HEK293 (cell line): ENCODE measurements at regions not wholly inside any gene's neighbourhood (a gene's known extent, or its start where the extent isn't known, plus 50 kb on each side); places are given as distances from the start of the nearest gene placed in this dataset.

ENCODE experiments used
- CTCF ChIA-PET: fragments of 350-600 bp; formaldehyde crosslinking; extraction: SDS; loops from one replicate; lab custom pipeline; 2021; ENCODE audit warnings: antibody characterized with exemption; lab: Yijun Ruan, JAX
- POLR2A ChIA-PET: fragments of 300-600 bp; formaldehyde crosslinking; extraction: SDS; loops from one replicate; lab custom pipeline; 2020; ENCODE audit warnings: antibody characterized with exemption, inconsistent platforms; lab: Yijun Ruan, JAX
- H3K27ac ChIP-seq: fragments of 200-500 bp; sonication (Bioruptor generic); 2 replicates; pipeline ENCODE4 v1.5.1; 2014; ENCODE audit warnings: low read depth, low read length, control low read depth, inconsistent platforms; ENCODE audit errors: extremely low read depth
- H3K36me3 ChIP-seq, 2 experiments: fragments of 200-500 bp in 1 of 2; sonication (Bioruptor generic) in 1 of 2; 1 replicate in 1 of 2; 2 replicates in 1 of 2; pipeline ENCODE4 v1.5.1; 2014 to 2017; ENCODE audit warnings: inconsistent platforms in 2 of 2, low read length in 2 of 2; ENCODE audit not compliant: control insufficient read depth in 2 of 2, insufficient read depth in 1 of 2
- H3K4me1 ChIP-seq: fragments of 200-500 bp; sonication (Bioruptor generic); 2 replicates; pipeline ENCODE4 v1.5.1; 2014; ENCODE audit warnings: mild to moderate bottlenecking, low read length, inconsistent platforms; ENCODE audit not compliant: control insufficient read depth, insufficient read depth
- H3K4me3 ChIP-seq: 2 replicates; pipeline ENCODE4 v1.5.1; 2011; ENCODE audit warnings: low read depth, mild to moderate bottlenecking, control low read depth, low read length, moderate library complexity
- H3K9me3 ChIP-seq: fragments of 200-500 bp; sonication (Bioruptor generic); 2 replicates; pipeline ENCODE4 v1.5.1; 2014; ENCODE audit warnings: low read depth, low read length, inconsistent platforms; ENCODE audit not compliant: control insufficient read depth, insufficient read depth
- BCL11A ChIP-seq: fragments of 450-650 bp; formaldehyde crosslinking; IDR thresholded peaks from 2 replicates; pipeline ENCODE4 v1.5.1; 2016; ENCODE audit warnings: low read depth, missing biosample characterization, missing genetic modification characterization
- SP7 ChIP-seq: fragments of 450-650 bp; formaldehyde crosslinking; IDR thresholded peaks from 2 replicates; pipeline ENCODE4 v1.5.1; 2016; ENCODE audit warnings: missing biosample characterization, missing genetic modification characterization
- YY1 ChIP-seq: fragments of 450-650 bp; formaldehyde crosslinking; IDR thresholded peaks from 2 replicates; pipeline ENCODE4 v1.5.1; 2018; ENCODE audit warnings: missing biosample characterization, missing genetic modification characterization
- ZBTB20 ChIP-seq: fragments of 450-650 bp; formaldehyde crosslinking; IDR thresholded peaks from 2 replicates; pipeline ENCODE4 v1.5.1; 2016; ENCODE audit warnings: missing biosample characterization, missing genetic modification characterization
- ZBTB48 ChIP-seq: fragments of 450-650 bp; formaldehyde crosslinking; IDR thresholded peaks from 2 replicates; pipeline ENCODE4 v1.5.1; 2016; ENCODE audit warnings: missing biosample characterization, missing genetic modification characterization
- ZFP3 ChIP-seq: fragments of 450-650 bp; formaldehyde crosslinking; IDR thresholded peaks from 2 replicates; pipeline ENCODE4 v1.5.1; 2016; ENCODE audit warnings: low read depth, missing biosample characterization, missing genetic modification characterization
- ZNF148 ChIP-seq: fragments of 450-650 bp; formaldehyde crosslinking; IDR thresholded peaks from 2 replicates; pipeline ENCODE4 v1.5.0; 2017; ENCODE audit warnings: missing biosample characterization, missing genetic modification characterization, borderline replicate concordance
- ZNF157 ChIP-seq: fragments of 450-650 bp; formaldehyde crosslinking; IDR thresholded peaks from 2 replicates; pipeline ENCODE4 v1.5.1; 2016; ENCODE audit warnings: missing biosample characterization, missing genetic modification characterization
- ZNF214 ChIP-seq: fragments of 450-650 bp; formaldehyde crosslinking; IDR thresholded peaks from 2 replicates; pipeline ENCODE4 v1.5.1; 2017; ENCODE audit warnings: missing biosample characterization, mild to moderate bottlenecking, missing genetic modification characterization, borderline replicate concordance
- ZNF23 ChIP-seq: fragments of 450-650 bp; formaldehyde crosslinking; IDR thresholded peaks from 2 replicates; pipeline ENCODE4 v1.5.1; 2016; ENCODE audit warnings: missing biosample characterization, missing genetic modification characterization, borderline replicate concordance
- ZNF239 ChIP-seq: fragments of 450-650 bp; formaldehyde crosslinking; IDR thresholded peaks from 2 replicates; pipeline ENCODE4 v1.5.1; 2016; ENCODE audit warnings: missing biosample characterization, missing genetic modification characterization
- ZNF26 ChIP-seq: fragments of 450-650 bp; formaldehyde crosslinking; IDR thresholded peaks from 2 replicates; pipeline ENCODE4 v1.5.1; 2016; ENCODE audit warnings: missing biosample characterization, missing genetic modification characterization
- ZNF280C ChIP-seq: fragments of 450-650 bp; formaldehyde crosslinking; IDR thresholded peaks from 2 replicates; pipeline ENCODE4 v1.5.1; 2016; ENCODE audit warnings: missing biosample characterization, missing genetic modification characterization
- ZNF555 ChIP-seq: fragments of 450-650 bp; formaldehyde crosslinking; conservative IDR thresholded peaks from 2 replicates; pipeline ENCODE4 v1.5.1; 2017; ENCODE audit warnings: missing biosample characterization, mild to moderate bottlenecking, missing genetic modification characterization, inconsistent platforms
- ZNF558 ChIP-seq: fragments of 450-650 bp; formaldehyde crosslinking; IDR thresholded peaks from 2 replicates; pipeline ENCODE4 v1.5.1; 2016; ENCODE audit warnings: missing biosample characterization, missing genetic modification characterization
- ZNF580 ChIP-seq: fragments of 450-650 bp; formaldehyde crosslinking; IDR thresholded peaks from 2 replicates; pipeline ENCODE4 v1.5.1; 2016; ENCODE audit warnings: missing biosample characterization, missing genetic modification characterization
- ZNF660 ChIP-seq: fragments of 450-650 bp; IDR thresholded peaks from 2 replicates; pipeline ENCODE4 v1.5.1; 2018; ENCODE audit warnings: missing biosample characterization, mild to moderate bottlenecking, missing genetic modification characterization
- ZNF701 ChIP-seq: fragments of 450-650 bp; formaldehyde crosslinking; IDR thresholded peaks from 2 replicates; pipeline ENCODE4 v1.5.1; 2016; ENCODE audit warnings: missing biosample characterization, missing genetic modification characterization
- ZNF785 ChIP-seq: fragments of 450-650 bp; formaldehyde crosslinking; IDR thresholded peaks from 2 replicates; pipeline ENCODE4 v1.5.1; 2016; ENCODE audit warnings: missing biosample characterization, missing genetic modification characterization

- no peak overlapping the region for H3K27ac ChIP-seq
- CTCF ChIA-PET, result no interaction called here
- H3K4me3 ChIP-seq, result no peak overlapping the region
- no peaks in the 10 kb centered on the region for H3K9me3 ChIP-seq
- no peaks in the 10 kb centered on the region for H3K4me1 ChIP-seq
- TF ChIP-seq ZBTB48 (tag by site-specific recombination) (no peak), ZNF157 (tag by site-specific recombination) (no peak), ZNF558 (tag by site-specific recombination) (no peak), ZNF785 (no peak), ZNF23 (tag by site-specific recombination) (no peak), ZNF214 (tag by site-specific recombination) (no peak), ZNF580 (tag by site-specific recombination) (no peak)
- TF ChIP-seq, all 188 proteins: peak for 0
- POLR2A ChIA-PET, result no interaction called here
- no peaks in the 10 kb centered on the region for H3K36me3 ChIP-seq
Observed at GRCh38 chr5:164153469-164154172, 648.2 kb downstream of the MAT2B start.

- Histone ChIP-seq H3K4me3 (no peak overlapping the region), H3K27ac (no peak overlapping the region), H3K36me3 (no peaks in the 10 kb centered on the region), H3K4me1 (no peaks in the 10 kb centered on the region), H3K9me3 (no peaks in the 10 kb centered on the region)
- TF ChIP-seq ZNF239 (tag by site-specific recombination) (no peak), BCL11A (tag by site-specific recombination) (no peak), YY1 (tag by site-specific recombination) (no peak), SP7 (tag by site-specific recombination) (no peak), ZNF26 (tag by site-specific recombination) (no peak), ZNF701 (no peak), ZNF148 (no peak), ZFP3 (tag by site-specific recombination) (no peak), ZBTB20 (tag by site-specific recombination) (no peak), ZNF785 (no peak), ZNF555 (tag by site-specific recombination) (no peak), ZNF280C (no peak), ZNF660 (tag by site-specific recombination) (no peak)
- ChIA-PET CTCF (interaction anchor here (1.2 kb wide), 1 partner anchor 26 kb away, joined by 3 read pairs; no protein-coding TSS in a partner anchor), POLR2A (no interaction called here)
Observed at GRCh38 chr5:164170814-164171213, 665.4 kb downstream of the MAT2B start.
